Activated CD4-positive, alpha-beta T cell treated with anti-CD3 and anti-CD28 coated beads, Interleukin-2, amount 50 U/mL, for 24 hours (primary cell): ENCODE measurements at regions not wholly inside any gene's neighbourhood (a gene's known extent, or its start where the extent isn't known, plus 50 kb on each side); places are given as distances from the start of the nearest gene placed in this dataset.
"Not testable (repeated sequence)": the region's sequence is repeated elsewhere in the genome, so short reads cannot be mapped to it uniquely, and the experiment has no call there.

Experiments used
- DNase-seq, 2 donors: peaks; one replicate each; pipeline ENCODE4 v3.0.0-alpha.2; 2020; ENCODE audit warnings: low read depth in 1 of 2, low spot score in 1 of 2

- not testable (repeated sequence) for DNase-seq
These were observed 306.9 kb upstream of the IL12A start for GRCh38 chr3:159681717-159682116.

DNA sequence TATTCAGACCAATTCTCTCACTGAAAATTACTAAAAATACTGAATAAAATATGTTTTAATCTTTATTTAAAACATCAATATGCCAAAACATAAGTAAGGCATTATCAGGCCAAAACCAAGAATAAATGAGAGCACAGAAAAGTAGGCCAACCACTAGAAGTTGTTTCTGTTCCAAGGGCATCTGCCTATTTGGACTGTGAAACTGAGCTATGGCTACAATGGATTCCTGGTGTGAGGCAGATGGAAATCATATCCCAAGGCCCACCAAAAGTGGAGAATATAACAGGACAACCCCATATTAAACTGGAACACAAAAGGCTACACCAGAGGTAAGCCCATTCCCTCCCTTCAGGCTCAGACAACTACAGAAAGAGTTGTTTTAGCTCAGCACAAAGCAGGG, 302.8 kb upstream of the IL12A start:
- no peak for DNase-seq

DNA sequence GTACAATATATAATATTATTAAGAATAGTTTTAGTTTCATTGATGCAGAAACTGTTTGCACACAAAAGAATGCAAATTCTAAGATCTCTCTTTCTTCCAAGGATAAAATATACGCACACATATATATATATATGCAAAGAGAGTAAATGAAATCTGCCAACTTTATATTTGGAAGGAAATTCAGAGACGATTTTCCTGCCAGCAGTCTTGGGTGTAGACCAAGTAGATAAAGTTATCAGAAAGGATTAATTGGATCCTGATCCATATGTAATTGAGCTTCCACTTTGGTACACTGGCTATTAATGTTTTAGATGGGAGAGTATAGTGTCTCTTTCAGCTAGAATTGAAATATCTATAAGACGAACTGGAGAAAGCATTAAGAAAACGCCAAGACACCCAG, 295.4 kb upstream of the IL12A start:
- DNase-seq, result no peak

DNA sequence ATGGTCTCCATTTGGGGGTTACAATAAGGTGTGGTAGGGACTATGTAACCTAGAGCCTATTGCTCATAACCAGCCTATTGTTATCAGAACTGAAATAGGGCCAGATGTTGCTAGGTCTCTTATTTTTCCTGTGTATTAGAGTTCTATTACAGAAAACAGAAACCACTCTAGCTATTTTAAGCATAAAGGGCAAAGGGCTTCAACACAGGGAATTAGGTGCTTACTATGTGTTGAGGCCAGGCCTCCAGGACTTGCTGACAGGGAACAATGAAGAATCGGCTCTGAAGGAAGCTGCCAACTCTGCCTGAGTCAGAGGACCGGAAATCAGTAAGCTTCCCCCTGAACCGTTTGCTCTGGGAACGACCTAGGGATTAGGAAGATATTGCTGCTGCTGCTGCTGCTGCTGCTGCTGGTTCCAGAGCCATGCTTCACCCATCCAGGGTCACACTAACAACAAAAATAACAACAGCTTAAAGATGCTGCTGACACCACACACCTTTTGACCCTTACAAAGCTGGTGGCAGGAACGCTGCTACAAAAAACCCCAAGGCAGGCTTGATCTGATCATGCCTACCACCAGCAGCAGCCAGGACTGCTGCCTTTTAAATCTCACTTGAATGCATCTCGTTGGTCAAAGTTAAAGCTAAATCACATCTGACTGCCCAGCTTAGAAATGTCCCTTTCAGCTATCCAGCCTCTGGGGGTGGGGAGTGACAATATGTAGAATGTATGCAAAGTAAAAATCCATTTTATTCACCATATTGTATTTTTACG, 276.9 kb upstream of the IL12A start:
- DNase-seq, result no peak

DNA sequence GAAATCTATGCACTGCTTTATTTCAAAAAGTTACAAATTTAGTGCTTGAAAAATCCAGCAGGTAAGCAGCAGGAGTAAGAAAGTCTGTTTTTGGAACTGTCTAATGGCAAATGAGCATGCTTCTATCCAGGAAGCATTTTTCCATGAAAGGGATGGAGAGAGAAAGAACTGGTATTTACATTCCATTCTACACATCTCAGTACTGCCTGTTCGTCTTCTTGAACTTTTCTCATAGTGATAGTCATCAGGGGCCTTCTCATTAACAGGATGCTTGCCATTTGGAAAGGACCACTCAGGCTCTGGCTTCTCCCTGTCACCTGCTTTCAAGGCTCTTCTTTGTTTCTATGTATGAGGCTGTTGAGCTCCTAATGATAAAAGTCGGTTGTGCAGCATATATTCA, 267.3 kb upstream of the IL12A start:
- DNase-seq, result no peak

DNA sequence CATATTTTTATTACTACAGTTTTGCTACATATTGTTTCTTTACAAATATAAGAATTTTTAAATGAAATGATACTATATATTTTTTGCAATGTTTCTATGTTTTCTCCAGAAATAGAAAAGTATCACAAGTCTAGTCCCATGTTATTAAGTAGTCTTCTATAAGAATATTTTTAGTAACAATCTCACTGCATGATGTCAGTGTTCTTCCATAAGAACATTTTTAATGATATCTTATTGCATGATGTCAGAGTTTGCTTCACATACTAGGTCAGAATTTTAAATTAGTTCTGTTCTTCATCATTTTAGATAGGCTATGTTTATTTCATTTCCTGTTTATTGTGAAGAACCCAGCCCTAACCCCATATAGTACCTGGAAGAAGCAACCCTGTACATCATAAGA, 265.3 kb upstream of the IL12A start:
- no peak for DNase-seq

DNA sequence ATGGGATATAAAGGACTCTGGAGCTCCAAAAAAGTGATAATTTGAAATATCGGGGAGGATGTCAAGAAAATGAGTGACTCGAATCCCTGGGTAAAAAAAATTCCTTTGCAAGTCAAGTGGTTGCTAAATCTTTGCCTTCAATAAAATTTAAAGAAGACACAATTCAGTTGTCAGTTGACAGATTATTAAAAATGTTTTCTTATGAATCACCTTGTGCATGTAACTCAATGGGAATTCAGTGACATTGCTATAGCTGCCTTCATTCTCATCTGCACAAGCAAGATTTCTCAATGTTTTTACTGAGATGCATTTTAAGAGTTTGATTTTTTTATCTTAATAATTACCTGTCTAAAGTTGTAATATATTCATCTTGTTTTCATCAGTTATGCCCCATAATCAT, 264.0 kb upstream of the IL12A start:
- no peak for DNase-seq

DNA sequence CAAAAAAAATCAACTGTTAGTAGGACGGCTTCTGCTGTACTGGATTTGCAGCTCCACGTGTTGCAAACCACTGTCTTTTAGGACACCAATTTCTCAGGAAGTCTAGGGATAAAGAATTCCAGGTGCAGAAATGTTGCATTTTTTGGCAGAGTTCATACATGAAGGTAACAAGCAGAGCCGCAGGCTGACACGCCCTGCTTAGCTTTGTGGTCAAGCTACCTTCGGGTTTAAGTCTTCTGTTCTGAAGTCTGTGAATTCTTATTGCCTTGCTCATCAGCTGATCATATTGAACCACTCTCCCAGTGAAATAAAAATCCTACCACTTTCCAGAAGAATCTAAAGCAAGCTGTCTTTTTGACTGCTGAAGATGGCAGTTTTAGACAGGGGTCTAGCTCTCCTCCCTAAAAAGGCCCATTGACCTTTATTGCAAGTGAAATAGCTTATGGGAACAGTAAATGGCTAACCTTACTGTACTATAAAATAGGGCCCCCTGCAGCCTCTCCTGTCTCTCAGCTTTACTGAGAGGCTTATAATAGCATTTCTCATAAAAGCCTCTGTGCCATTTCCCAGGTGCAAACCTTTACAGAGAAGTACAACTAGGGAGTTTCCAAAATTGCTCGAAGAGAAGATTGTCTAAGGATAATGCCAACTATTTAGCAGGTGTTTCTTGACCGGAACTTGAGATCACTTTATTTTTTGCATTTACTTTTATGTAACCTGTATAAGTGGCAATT, 262.2 kb upstream of the IL12A start:
- no peak for DNase-seq

DNA sequence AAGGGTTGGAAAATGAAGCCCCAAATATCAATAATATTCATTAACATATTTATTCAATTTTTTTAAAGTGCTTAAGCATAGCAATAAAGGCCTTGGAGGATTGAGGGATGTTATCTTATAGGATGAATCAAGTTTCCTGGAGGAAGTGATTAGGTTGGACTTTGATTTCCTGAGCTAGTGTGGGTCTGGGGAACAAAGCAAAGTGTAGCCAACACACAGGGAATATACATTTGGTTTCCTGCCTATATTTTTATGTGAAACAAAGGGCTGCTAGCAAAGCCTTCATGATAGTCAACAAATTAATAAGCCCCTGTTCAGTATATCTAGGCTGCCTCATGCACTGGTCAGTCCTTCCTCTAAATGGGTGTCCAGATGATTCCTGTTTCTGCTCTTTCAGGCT, 261.1 kb upstream of the IL12A start:
- DNase-seq, result no peak

- DNase-seq, result no peak
These were observed 257.4 kb upstream of the IL12A start for GRCh38 chr3:159731254-159731653.

- DNase-seq, result no peak
These were observed 256.2 kb upstream of the IL12A start for GRCh38 chr3:159732172-159733111.

- DNase-seq, result no peak
These were observed 255.3 kb upstream of the IL12A start for GRCh38 chr3:159733194-159733860.

GRCh38 chr3:159734681-159735080, 254.0 kb upstream of the IL12A start:
- DNase-seq, result no peak

GRCh38 chr3:159739166-159739565, 249.5 kb upstream of the IL12A start:
- DNase-seq, result no peak

DNA sequence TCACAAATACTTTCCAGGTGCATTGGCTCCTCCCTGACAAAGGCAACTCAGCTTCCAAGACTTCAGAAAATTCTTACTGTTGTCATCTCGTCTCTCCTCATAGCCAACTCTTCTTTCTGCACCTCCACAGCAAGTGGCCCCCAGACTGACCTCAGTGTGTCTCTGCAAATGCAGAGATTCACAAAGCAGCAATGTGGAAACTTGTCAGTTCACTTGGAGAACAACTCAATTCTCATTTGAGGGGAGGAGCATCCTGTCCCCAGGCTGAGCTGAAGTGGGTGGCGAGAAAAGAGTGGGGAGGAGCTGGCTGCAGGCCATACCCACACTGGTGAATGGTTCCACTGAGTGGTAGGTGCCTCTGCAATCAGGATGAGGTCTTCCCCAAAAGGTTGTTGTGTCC, 248.7 kb upstream of the IL12A start:
- no peak for DNase-seq

GRCh38 chr3:159741281-159741680, 247.4 kb upstream of the IL12A start:
- no peak for DNase-seq

DNA sequence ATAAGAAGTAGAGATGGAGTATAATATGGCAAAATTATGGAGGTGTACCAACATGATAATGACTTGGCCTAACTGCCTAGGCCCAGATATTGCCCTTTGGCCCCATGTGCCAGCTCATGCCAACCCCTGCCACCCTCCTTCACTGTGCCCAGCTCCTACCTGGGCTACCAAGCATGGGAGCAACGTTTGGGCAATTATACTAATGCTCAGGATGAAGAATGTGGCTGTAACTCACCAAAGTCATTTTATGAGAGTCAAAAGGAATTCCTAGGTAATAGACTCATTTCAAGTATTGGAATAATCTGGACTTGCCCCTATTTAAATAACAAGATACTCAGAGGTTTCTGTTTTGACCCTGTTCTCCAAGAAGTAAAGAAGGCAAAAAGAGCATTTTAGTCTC, 240.2 kb upstream of the IL12A start:
- DNase-seq, result no peak

GRCh38 chr3:159749406-159749805, 239.2 kb upstream of the IL12A start:
- no peak for DNase-seq

- no peak for DNase-seq
These were observed 237.5 kb upstream of the IL12A start for GRCh38 chr3:159751146-159751545.

- no peak for DNase-seq
These were observed 236.9 kb upstream of the IL12A start for GRCh38 chr3:159751752-159752151.
